ENCODE measurements at regions not wholly inside any gene's neighbourhood (a gene's known extent, or its start where the extent isn't known, plus 50 kb on each side); places are given as distances from the start of the nearest gene placed in this dataset.

- no peak overlapping the region for H3K27ac ChIP-seq
- in situ Hi-C loops (cut with MboI), result no loop called here
Measured at GRCh38 chr4:185916231-185916630, 104.2 kb upstream of the SORBS2 start.

GRCh38 chr4:185916683-185917082 is 104.7 kb upstream of the SORBS2 start:
- Histone ChIP-seq H3K4me3 (no peak overlapping the region), H3K27ac (no peak overlapping the region), H3K36me3 (ENCODE audit: low read depth) (no peaks in the 10 kb centered on the region), H3K27me3 (replicated peaks; ENCODE audit: insufficient read depth) (peaks cover 12% of the 10 kb centered on the region), H3K9ac (no peak overlapping the region), H4K20me1 (ENCODE audit: insufficient read depth) (no peaks in the 10 kb centered on the region), H3K4me2 (ENCODE audit: unreplicated experiment) (no peak overlapping the region), H3K79me2 (ENCODE audit: insufficient read depth) (no peaks in the 10 kb centered on the region), H3K4me1 (ENCODE audit: insufficient read depth) (peaks cover 8% of the 10 kb centered on the region; the same call in 1 of the 2 replicates), H2AFZ (no peak overlapping the region), H3K9me3 (ENCODE audit: low read depth) (no peaks in the 10 kb centered on the region), H3K9me2 (ENCODE audit: insufficient read depth) (no peaks in the 10 kb centered on the region), H3F3A (ENCODE audit: insufficient read depth) (no peaks in the 10 kb centered on the region)
- in situ Hi-C loops (cut with MboI), result no loop called here
- no peak for DNase-seq
- WGBS, 2 experiments (ENCODE audit: low coverage in 1 of 2, low lambda C conversion rate in 2 of 2, missing lambda C conversion rate in 2 of 2), result 32 to 46% methylated on average over 4 of the region's 4 CpGs
- no peak for TF ChIP-seq EZH2phosphoT487 (IDR thresholded peaks at IDR 0.05; ENCODE audit: insufficient read depth, low read depth)
- no peak for TF ChIP-seq EZH2 (IDR thresholded peaks at IDR 0.05; ENCODE audit: insufficient read depth, poor library complexity, severe bottlenecking)

More at GRCh38 chr4:185916231-185916630, 104.2 kb upstream of the SORBS2 start:
- Histone ChIP-seq H3F3A (ENCODE audit: insufficient read depth) (no peaks in the 10 kb centered on the region), H3K9me2 (ENCODE audit: insufficient read depth) (no peaks in the 10 kb centered on the region), H3K79me2 (ENCODE audit: insufficient read depth) (no peaks in the 10 kb centered on the region), H3K36me3 (ENCODE audit: low read depth) (no peaks in the 10 kb centered on the region), H2AFZ (no peak overlapping the region), H3K27me3 (replicated peaks; ENCODE audit: insufficient read depth) (peaks cover 8% of the 10 kb centered on the region), H3K4me3 (no peak overlapping the region), H3K9me3 (ENCODE audit: low read depth) (no peaks in the 10 kb centered on the region), H3K4me1 (ENCODE audit: insufficient read depth) (peaks cover 8% of the 10 kb centered on the region; the same call in 1 of the 2 replicates), H4K20me1 (ENCODE audit: insufficient read depth) (no peaks in the 10 kb centered on the region), H3K9ac (no peak overlapping the region), H3K4me2 (ENCODE audit: unreplicated experiment) (no peak overlapping the region)
- TF ChIP-seq EZH2phosphoT487 (IDR thresholded peaks at IDR 0.05; ENCODE audit: insufficient read depth, low read depth) (no peak), EZH2 (IDR thresholded peaks at IDR 0.05; ENCODE audit: insufficient read depth, poor library complexity, severe bottlenecking) (no peak)
- WGBS, 2 experiments (ENCODE audit: low coverage in 1 of 2, low lambda C conversion rate in 2 of 2, missing lambda C conversion rate in 2 of 2), result 59 to 64% methylated on average over 4 of the region's 4 CpGs
- no peak for DNase-seq

- Histone ChIP-seq H3K4me1 (ENCODE audit: insufficient read depth) (no peaks in the 10 kb centered on the region), H3K79me2 (ENCODE audit: insufficient read depth) (no peaks in the 10 kb centered on the region), H2AFZ (no peak overlapping the region), H3K4me3 (no peak overlapping the region), H3K9ac (no peak overlapping the region), H3K9me2 (ENCODE audit: insufficient read depth) (no peaks in the 10 kb centered on the region), H4K20me1 (ENCODE audit: insufficient read depth) (no peaks in the 10 kb centered on the region), H3K9me3 (ENCODE audit: low read depth) (no peaks in the 10 kb centered on the region), H3K27me3 (replicated peaks; ENCODE audit: insufficient read depth) (peaks cover 20% of the 10 kb centered on the region), H3K27ac (no peak overlapping the region), H3K36me3 (ENCODE audit: low read depth) (no peaks in the 10 kb centered on the region), H3K4me2 (ENCODE audit: unreplicated experiment) (no peak overlapping the region), H3F3A (ENCODE audit: insufficient read depth) (no peaks in the 10 kb centered on the region)
- WGBS, 2 experiments (ENCODE audit: low coverage in 1 of 2, low lambda C conversion rate in 2 of 2, missing lambda C conversion rate in 2 of 2), result 57 to 70% methylated on average over 4 of the region's 4 CpGs
- in situ Hi-C loops (cut with MboI), result no loop called here
- no peak for TF ChIP-seq EZH2 (IDR thresholded peaks at IDR 0.05; ENCODE audit: insufficient read depth, poor library complexity, severe bottlenecking)
- TF ChIP-seq EZH2phosphoT487 (IDR thresholded peaks at IDR 0.05; ENCODE audit: insufficient read depth, low read depth), result no peak
- no peak for DNase-seq
Measured at GRCh38 chr4:185919107-185919506, 107.1 kb upstream of the SORBS2 start.

- Histone ChIP-seq H3K79me2 (ENCODE audit: insufficient read depth) (no peaks in the 10 kb centered on the region), H3K4me1 (ENCODE audit: insufficient read depth) (no peaks in the 10 kb centered on the region), H2AFZ (no peak overlapping the region), H3K4me2 (ENCODE audit: unreplicated experiment) (no peak overlapping the region), H4K20me1 (ENCODE audit: insufficient read depth) (no peaks in the 10 kb centered on the region), H3K9ac (no peak overlapping the region), H3F3A (ENCODE audit: insufficient read depth) (no peaks in the 10 kb centered on the region), H3K36me3 (ENCODE audit: low read depth) (no peaks in the 10 kb centered on the region), H3K9me3 (ENCODE audit: low read depth) (no peaks in the 10 kb centered on the region), H3K4me3 (no peak overlapping the region), H3K9me2 (ENCODE audit: insufficient read depth) (no peaks in the 10 kb centered on the region), H3K27me3 (replicated peaks; ENCODE audit: insufficient read depth) (peaks cover 20% of the 10 kb centered on the region), H3K27ac (no peak overlapping the region)
- DNase-seq, result no peak
- no peak for TF ChIP-seq EZH2 (IDR thresholded peaks at IDR 0.05; ENCODE audit: insufficient read depth, poor library complexity, severe bottlenecking)
- no peak for TF ChIP-seq EZH2phosphoT487 (IDR thresholded peaks at IDR 0.05; ENCODE audit: insufficient read depth, low read depth)
- in situ Hi-C loops (cut with MboI), result no loop called here
- WGBS, 2 experiments (ENCODE audit: low coverage in 1 of 2, low lambda C conversion rate in 2 of 2, missing lambda C conversion rate in 2 of 2), result 58 to 60% methylated on average over 6 of the region's 6 CpGs
Measured at GRCh38 chr4:185920171-185920570, 108.2 kb upstream of the SORBS2 start.

Data from GM23248 (cell line).